GM13976 (cell line): ENCODE measurements at regions not wholly inside any gene's neighbourhood (a gene's known extent, or its start where the extent isn't known, plus 50 kb on each side); places are given as distances from the start of the nearest gene placed in this dataset.
"Not testable (repeated sequence)": the region's sequence is repeated elsewhere in the genome, so short reads cannot be mapped to it uniquely, and the experiment has no call there.

Experiments used
- DNase-seq: peaks from one replicate; pipeline ENCODE4 v3.0.0; 2012; ENCODE audit warnings: low spot score
- CTCF ChIP-seq: IDR thresholded peaks from 2 replicates; pipeline ENCODE4 v1.5.1; 2012; ENCODE audit warnings: borderline replicate concordance, mild to moderate bottlenecking; ENCODE audit not compliant: insufficient read depth; ENCODE audit errors: extremely low read depth, missing control alignments, control extremely low read depth
- in situ Hi-C: fragments of 300-500 bp; cut with MboI; formaldehyde crosslinking; loops from one replicate; pipeline ENCODE4 v1.12.0; 2022; ENCODE audit warnings: low sequenced_read_pairs, mixed read lengths, inconsistent platforms; ENCODE audit not compliant: unreplicated experiment

GRCh38 chr4:120202222-120202621 lies 135.6 kb upstream of the MAD2L1 start:
- no peak for TF ChIP-seq CTCF
- in situ Hi-C loops: no loop called here
- DNase-seq: no peak

GRCh38 chr4:120200573-120201110 lies 134.0 kb upstream of the MAD2L1 start:
- DNase-seq, in situ Hi-C loops: not testable (repeated sequence)

GRCh38 chr4:120198411-120198810 lies 131.8 kb upstream of the MAD2L1 start:
- in situ Hi-C loops: no loop called here
- DNase-seq: no peak
- no peak for TF ChIP-seq CTCF

GRCh38 chr4:120177603-120178002 lies 111.0 kb upstream of the MAD2L1 start:
- in situ Hi-C loops: no loop called here
- no peak for TF ChIP-seq CTCF
- no peak for DNase-seq

- no peak for TF ChIP-seq CTCF
- in situ Hi-C loops: no loop called here
- no peak for DNase-seq
These were observed 108.6 kb upstream of the MAD2L1 start for GRCh38 chr4:120175272-120175671.

- in situ Hi-C loops: loop anchor here (25.0 kb wide), 1 partner anchor 948 kb away; no protein-coding TSS in a partner anchor
- no peak for DNase-seq
- no peak for TF ChIP-seq CTCF
These were observed 97.2 kb upstream of the MAD2L1 start for GRCh38 chr4:120163895-120164294.

GRCh38 chr4:120158841-120159463 lies 92.3 kb upstream of the MAD2L1 start:
- no peak for DNase-seq
- in situ Hi-C loops: loop anchor here (25.0 kb wide), 1 partner anchor 953 kb away; no protein-coding TSS in a partner anchor
- TF ChIP-seq CTCF: no peak
